ENCODE measurements at regions not wholly inside any gene's neighbourhood (a gene's known extent, or its start where the extent isn't known, plus 50 kb on each side); places are given as distances from the start of the nearest gene placed in this dataset.

DNA sequence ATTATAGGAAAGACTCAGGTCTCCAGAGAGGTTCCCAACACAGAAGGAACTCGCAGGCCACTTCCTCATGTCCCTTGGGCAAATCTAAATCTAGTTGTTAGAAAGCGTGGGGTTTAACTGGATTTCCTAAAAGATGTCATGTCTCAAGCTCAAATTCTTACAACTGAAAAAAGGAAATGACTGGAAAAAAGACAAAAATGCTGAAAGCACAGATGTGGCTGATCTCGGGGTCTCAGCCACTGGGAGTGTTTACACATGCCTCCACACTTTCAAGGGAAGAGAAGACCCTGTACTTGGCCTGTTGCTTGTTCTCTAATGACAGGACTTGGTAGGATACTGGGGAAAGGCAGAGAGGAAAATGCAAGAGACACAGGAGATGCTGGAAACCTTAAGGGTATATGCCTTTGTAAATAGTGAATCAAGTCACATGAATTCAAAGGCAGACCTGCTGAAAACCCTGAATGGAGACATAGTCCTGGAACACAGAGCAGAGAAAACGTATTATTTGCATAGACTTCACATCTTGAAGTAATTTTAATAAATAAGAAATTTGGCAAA, 160.9 kb upstream of the MEIS1 start:
- 80% methylated on average over 1 of the region's 4 CpGs for WGBS (ENCODE audit: insufficient coverage)
- no peaks in the 10 kb centered on the region for H3K36me3 ChIP-seq (replicated peaks in 1 of 2; ENCODE audit: control insufficient read depth in 1 of 2, insufficient read depth in 2 of 2, low read length in 2 of 2)
- Mint-ChIP-seq H3K4me3 (no peak overlapping the region), H3K27me3 (ENCODE audit: low read depth in 3 of 3) (peaks cover 0 to 3% (median 0%) of the 10 kb centered on the region in 3 donors), H3K36me3 (no peaks in the 10 kb centered on the region), H3K9me3 (peaks cover 0 to 2% (median 0%) of the 10 kb centered on the region in 7 donors), H3K27ac (no peak overlapping the region), H3K4me1 (no peaks in the 10 kb centered on the region)
- intact Hi-C loops (cut with micrococcal nuclease): no loop called here
- H3K4me1 ChIP-seq (ENCODE audit: control insufficient read depth in 1 of 2, insufficient read depth in 2 of 2, low read length in 2 of 2): no peaks in the 10 kb centered on the region
- H3K79me2 ChIP-seq (ENCODE audit: insufficient read depth, low read length): no peaks in the 10 kb centered on the region
- H3K4me2 ChIP-seq (replicated peaks; ENCODE audit: extremely low read depth, low read length, poor library complexity, severe bottlenecking): no peak overlapping the region
- H3K4me3 ChIP-seq (replicated peaks in 1 of 3; ENCODE audit: low read depth in 2 of 3, low read length in 3 of 3): no peak overlapping the region
- no peak overlapping the region for H2AFZ ChIP-seq (ENCODE audit: insufficient read depth, low read depth, low read length, poor library complexity, severe bottlenecking)
- no peak overlapping the region for H3K9ac ChIP-seq (ENCODE audit: insufficient read depth, low read length, poor library complexity, severe bottlenecking)
- H3K27ac ChIP-seq (ENCODE audit: low read depth in 1 of 2, low read length in 2 of 2): no peak overlapping the region
- no peak for TF ChIP-seq CTCF (IDR thresholded peaks at IDR 0.05)
- no peak for DNase-seq
- no peaks in the 10 kb centered on the region for H3K27me3 ChIP-seq (ENCODE audit: control insufficient read depth in 2 of 2, insufficient read depth in 2 of 2, low read length in 2 of 2)
- H4K20me1 ChIP-seq (ENCODE audit: insufficient read depth, low read length): no peaks in the 10 kb centered on the region
- H3K9me3 ChIP-seq (replicated peaks in 1 of 2; ENCODE audit: control insufficient read depth in 1 of 2, insufficient read depth in 1 of 2, low read length in 2 of 2): no peaks in the 10 kb centered on the region

DNA sequence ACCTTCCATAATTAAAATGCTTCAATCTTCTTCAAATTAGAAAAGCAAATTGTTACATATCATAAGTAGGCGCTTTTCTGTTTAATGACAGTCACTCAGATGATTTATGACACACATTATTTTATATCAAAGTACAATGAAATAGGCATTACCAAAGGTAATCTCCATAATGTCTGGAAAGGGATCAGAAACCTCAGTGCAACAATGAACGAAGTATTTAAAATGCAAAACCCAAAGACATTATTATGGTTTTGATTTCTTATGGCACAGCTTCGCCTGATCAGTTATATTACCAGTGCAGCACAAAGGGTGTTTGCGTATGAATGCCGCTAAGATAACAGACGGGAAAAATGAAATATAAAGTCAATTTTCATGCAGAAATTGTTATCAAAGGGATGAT, 162.2 kb upstream of the MEIS1 start:
- Histone ChIP-seq H3K9ac (ENCODE audit: insufficient read depth, low read length, poor library complexity, severe bottlenecking) (no peak overlapping the region), H3K79me2 (ENCODE audit: insufficient read depth, low read length) (no peaks in the 10 kb centered on the region), H3K36me3 (replicated peaks in 1 of 2; ENCODE audit: control insufficient read depth in 1 of 2, insufficient read depth in 2 of 2, low read length in 2 of 2) (no peaks in the 10 kb centered on the region), H3K9me3 (replicated peaks in 1 of 2; ENCODE audit: control insufficient read depth in 1 of 2, insufficient read depth in 1 of 2, low read length in 2 of 2) (no peaks in the 10 kb centered on the region), H3K4me3 (replicated peaks in 1 of 3; ENCODE audit: low read depth in 2 of 3, low read length in 3 of 3) (no peak overlapping the region), H3K4me1 (ENCODE audit: control insufficient read depth in 1 of 2, insufficient read depth in 2 of 2, low read length in 2 of 2) (no peaks in the 10 kb centered on the region), H4K20me1 (ENCODE audit: insufficient read depth, low read length) (no peaks in the 10 kb centered on the region), H3K27me3 (ENCODE audit: control insufficient read depth in 2 of 2, insufficient read depth in 2 of 2, low read length in 2 of 2) (no peaks in the 10 kb centered on the region), H2AFZ (ENCODE audit: insufficient read depth, low read depth, low read length, poor library complexity, severe bottlenecking) (no peak overlapping the region), H3K4me2 (replicated peaks; ENCODE audit: extremely low read depth, low read length, poor library complexity, severe bottlenecking) (no peak overlapping the region), H3K27ac (ENCODE audit: low read depth in 1 of 2, low read length in 2 of 2) (no peak overlapping the region)
- no peaks in the 10 kb centered on the region for H3K36me3 Mint-ChIP-seq
- no peak overlapping the region for H3K27ac Mint-ChIP-seq
- peaks cover 0 to 2% (median 0%) of the 10 kb centered on the region in 7 donors for H3K9me3 Mint-ChIP-seq
- H3K27me3 Mint-ChIP-seq (ENCODE audit: low read depth in 3 of 3): peaks cover 0 to 3% (median 0%) of the 10 kb centered on the region in 3 donors
- no peaks in the 10 kb centered on the region for H3K4me1 Mint-ChIP-seq
- WGBS (ENCODE audit: insufficient coverage): no CpG with 5 or more reads among the region's 6 CpGs
- intact Hi-C loops (cut with micrococcal nuclease): no loop called here
- no peak for DNase-seq
- no peak for TF ChIP-seq CTCF (IDR thresholded peaks at IDR 0.05)
- no peak overlapping the region for H3K4me3 Mint-ChIP-seq

Data from CD14-positive monocyte (primary cell).